ENCODE measurements at regions not wholly inside any gene's neighbourhood (a gene's known extent, or its start where the extent isn't known, plus 50 kb on each side); places are given as distances from the start of the nearest gene placed in this dataset.
"Not testable (repeated sequence)": the region's sequence is repeated elsewhere in the genome, so short reads cannot be mapped to it uniquely, and the experiment has no call there.

GRCh38 chr2:83899271-83899670 lies 559.8 kb downstream of the SUCLG1 start:
- DNase-seq (no peak), ATAC-seq (ENCODE audit: insufficient read depth, low read depth) (no peak)
- peaks cover 3% of the 10 kb centered on the region for H3K27me3 ChIP-seq (ENCODE audit: insufficient read depth, low read length, poor library complexity)
- H3K79me2 ChIP-seq (ENCODE audit: insufficient read depth, low read length) = no peaks in the 10 kb centered on the region
- no peak overlapping the region for H3K9ac ChIP-seq (ENCODE audit: low read depth, low read length)
- no peaks in the 10 kb centered on the region for H3K36me3 ChIP-seq (ENCODE audit: insufficient read depth, low read length)
- no peak overlapping the region for H2AFZ ChIP-seq (ENCODE audit: low read depth, low read length)
- no peaks in the 10 kb centered on the region for H3K4me1 ChIP-seq (ENCODE audit: insufficient read depth, low read length)
- H3K27ac ChIP-seq (ENCODE audit: low read length) = no peak overlapping the region
- TF ChIP-seq EZH2 (IDR thresholded peaks at IDR 0.05; ENCODE audit: borderline replicate concordance, low read depth, low read length, severe bottlenecking) (no peak), CTCF (IDR thresholded peaks at IDR 0.05; ENCODE audit: borderline replicate concordance, extremely low read depth, low read length, poor library complexity, severe bottlenecking) (no peak)
- no peaks in the 10 kb centered on the region for H4K20me1 ChIP-seq (ENCODE audit: insufficient read depth, low read length)
- H3K9me3 ChIP-seq (ENCODE audit: insufficient read depth, low read length, severe bottlenecking) = no peaks in the 10 kb centered on the region
- H3K4me3 ChIP-seq (ENCODE audit: low read depth in 1 of 2, low read length in 2 of 2) = no peak overlapping the region
- no peak overlapping the region for H3K4me2 ChIP-seq (ENCODE audit: insufficient read depth, low read length)

GRCh38 chr2:83894976-83895375 lies 564.1 kb downstream of the SUCLG1 start:
- no peak for ATAC-seq (ENCODE audit: insufficient read depth, low read depth)
- Histone ChIP-seq H3K79me2 (ENCODE audit: insufficient read depth, low read length) (no peaks in the 10 kb centered on the region), H3K4me1 (ENCODE audit: insufficient read depth, low read length) (no peaks in the 10 kb centered on the region), H2AFZ (ENCODE audit: low read depth, low read length) (no peak overlapping the region), H3K4me2 (ENCODE audit: insufficient read depth, low read length) (no peak overlapping the region), H3K9ac (ENCODE audit: low read depth, low read length) (no peak overlapping the region), H3K27ac (ENCODE audit: low read length) (no peak overlapping the region), H3K9me3 (ENCODE audit: insufficient read depth, low read length, severe bottlenecking) (no peaks in the 10 kb centered on the region), H4K20me1 (ENCODE audit: insufficient read depth, low read length) (no peaks in the 10 kb centered on the region), H3K36me3 (ENCODE audit: insufficient read depth, low read length) (no peaks in the 10 kb centered on the region), H3K27me3 (ENCODE audit: insufficient read depth, low read length, poor library complexity) (peaks cover 3% of the 10 kb centered on the region), H3K4me3 (ENCODE audit: low read depth in 1 of 2, low read length in 2 of 2) (no peak overlapping the region)
- DNase-seq = no peak
- no peak for TF ChIP-seq CTCF (IDR thresholded peaks at IDR 0.05; ENCODE audit: borderline replicate concordance, extremely low read depth, low read length, poor library complexity, severe bottlenecking)
- no peak for TF ChIP-seq EZH2 (IDR thresholded peaks at IDR 0.05; ENCODE audit: borderline replicate concordance, low read depth, low read length, severe bottlenecking)

GRCh38 chr2:83887757-83888156 lies 571.3 kb downstream of the SUCLG1 start:
- no peaks in the 10 kb centered on the region for H3K27me3 ChIP-seq (ENCODE audit: insufficient read depth, low read length, poor library complexity)
- no peak overlapping the region for H3K9ac ChIP-seq (ENCODE audit: low read depth, low read length)
- H3K36me3 ChIP-seq (ENCODE audit: insufficient read depth, low read length) = no peaks in the 10 kb centered on the region
- H3K27ac ChIP-seq (ENCODE audit: low read length) = no peak overlapping the region
- H4K20me1 ChIP-seq (ENCODE audit: insufficient read depth, low read length) = no peaks in the 10 kb centered on the region
- ATAC-seq (ENCODE audit: insufficient read depth, low read depth) = no peak
- no peak for TF ChIP-seq CTCF (IDR thresholded peaks at IDR 0.05; ENCODE audit: borderline replicate concordance, extremely low read depth, low read length, poor library complexity, severe bottlenecking)
- TF ChIP-seq EZH2 (IDR thresholded peaks at IDR 0.05; ENCODE audit: borderline replicate concordance, low read depth, low read length, severe bottlenecking) = no peak
- H3K4me1 ChIP-seq (ENCODE audit: insufficient read depth, low read length) = no peaks in the 10 kb centered on the region
- H3K4me2 ChIP-seq (ENCODE audit: insufficient read depth, low read length) = no peak overlapping the region
- H3K9me3 ChIP-seq (ENCODE audit: insufficient read depth, low read length, severe bottlenecking) = no peaks in the 10 kb centered on the region
- H3K79me2 ChIP-seq (ENCODE audit: insufficient read depth, low read length) = no peaks in the 10 kb centered on the region
- no peak overlapping the region for H2AFZ ChIP-seq (ENCODE audit: low read depth, low read length)
- no peak for DNase-seq
- H3K4me3 ChIP-seq (ENCODE audit: low read depth in 1 of 2, low read length in 2 of 2) = no peak overlapping the region

GRCh38 chr2:83879127-83879526 lies 580.0 kb downstream of the SUCLG1 start:
- H3K4me2 ChIP-seq (ENCODE audit: insufficient read depth, low read length) = no peak overlapping the region
- H2AFZ ChIP-seq (ENCODE audit: low read depth, low read length) = no peak overlapping the region
- ATAC-seq (ENCODE audit: insufficient read depth, low read depth) (no peak), DNase-seq (no peak)
- H4K20me1 ChIP-seq (ENCODE audit: insufficient read depth, low read length) = no peaks in the 10 kb centered on the region
- no peaks in the 10 kb centered on the region for H3K36me3 ChIP-seq (ENCODE audit: insufficient read depth, low read length)
- H3K4me1 ChIP-seq (ENCODE audit: insufficient read depth, low read length) = no peaks in the 10 kb centered on the region
- no peak overlapping the region for H3K27ac ChIP-seq (ENCODE audit: low read length)
- H3K4me3 ChIP-seq (ENCODE audit: low read depth in 1 of 2, low read length in 2 of 2) = no peak overlapping the region
- TF ChIP-seq CTCF (IDR thresholded peaks at IDR 0.05; ENCODE audit: borderline replicate concordance, extremely low read depth, low read length, poor library complexity, severe bottlenecking) = no peak
- no peak for TF ChIP-seq EZH2 (IDR thresholded peaks at IDR 0.05; ENCODE audit: borderline replicate concordance, low read depth, low read length, severe bottlenecking)
- H3K79me2 ChIP-seq (ENCODE audit: insufficient read depth, low read length) = no peaks in the 10 kb centered on the region
- no peak overlapping the region for H3K9ac ChIP-seq (ENCODE audit: low read depth, low read length)
- no peaks in the 10 kb centered on the region for H3K27me3 ChIP-seq (ENCODE audit: insufficient read depth, low read length, poor library complexity)
- no peaks in the 10 kb centered on the region for H3K9me3 ChIP-seq (ENCODE audit: insufficient read depth, low read length, severe bottlenecking)

- H3K79me2 ChIP-seq (ENCODE audit: insufficient read depth, low read length); H3K27ac ChIP-seq (ENCODE audit: low read length); H3K27me3 ChIP-seq (ENCODE audit: insufficient read depth, low read length, poor library complexity); H3K36me3 ChIP-seq (ENCODE audit: insufficient read depth, low read length); H3K4me2 ChIP-seq (ENCODE audit: insufficient read depth, low read length); H3K4me1 ChIP-seq (ENCODE audit: insufficient read depth, low read length); H3K9ac ChIP-seq (ENCODE audit: low read depth, low read length); H3K9me3 ChIP-seq (ENCODE audit: insufficient read depth, low read length, severe bottlenecking); H3K4me3 ChIP-seq (ENCODE audit: low read depth in 1 of 2, low read length in 2 of 2); DNase-seq; H2AFZ ChIP-seq (ENCODE audit: low read depth, low read length); H4K20me1 ChIP-seq (ENCODE audit: insufficient read depth, low read length); ATAC-seq (ENCODE audit: insufficient read depth, low read depth): not testable (repeated sequence)
Measured at GRCh38 chr2:83877261-83877660, 581.8 kb downstream of the SUCLG1 start.
